ENCODE measurements at regions not wholly inside any gene's neighbourhood (a gene's known extent, or its start where the extent isn't known, plus 50 kb on each side); places are given as distances from the start of the nearest gene placed in this dataset.

GRCh38 chr20:16671753-16672152, 58.1 kb upstream of the SNRPB2 start:
- TF ChIP-seq, protein P1, sequence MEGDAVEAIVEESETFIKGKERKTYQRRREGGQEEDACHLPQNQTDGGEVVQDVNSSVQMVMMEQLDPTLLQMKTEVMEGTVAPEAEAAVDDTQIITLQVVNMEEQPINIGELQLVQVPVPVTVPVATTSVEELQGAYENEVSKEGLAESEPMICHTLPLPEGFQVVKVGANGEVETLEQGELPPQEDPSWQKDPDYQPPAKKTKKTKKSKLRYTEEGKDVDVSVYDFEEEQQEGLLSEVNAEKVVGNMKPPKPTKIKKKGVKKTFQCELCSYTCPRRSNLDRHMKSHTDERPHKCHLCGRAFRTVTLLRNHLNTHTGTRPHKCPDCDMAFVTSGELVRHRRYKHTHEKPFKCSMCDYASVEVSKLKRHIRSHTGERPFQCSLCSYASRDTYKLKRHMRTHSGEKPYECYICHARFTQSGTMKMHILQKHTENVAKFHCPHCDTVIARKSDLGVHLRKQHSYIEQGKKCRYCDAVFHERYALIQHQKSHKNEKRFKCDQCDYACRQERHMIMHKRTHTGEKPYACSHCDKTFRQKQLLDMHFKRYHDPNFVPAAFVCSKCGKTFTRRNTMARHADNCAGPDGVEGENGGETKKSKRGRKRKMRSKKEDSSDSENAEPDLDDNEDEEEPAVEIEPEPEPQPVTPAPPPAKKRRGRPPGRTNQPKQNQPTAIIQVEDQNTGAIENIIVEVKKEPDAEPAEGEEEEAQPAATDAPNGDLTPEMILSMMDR (IDR thresholded peaks at IDR 0.05 in 8 of 11, conservative IDR thresholded peaks at IDR 0.05 in 3 of 11): no peak
- TF ChIP-seq POLR2A (IDR thresholded peaks at IDR 0.05): no peak

Measured in spleen (tissue), 7 donors.